ACC112 (cell line): ENCODE measurements at regions not wholly inside any gene's neighbourhood (a gene's known extent, or its start where the extent isn't known, plus 50 kb on each side); places are given as distances from the start of the nearest gene placed in this dataset.
A peak's percentile ranks its signal among the peaks of the same experiment; 100 is the strongest.

ENCODE experiments used
- H2AFZ ChIP-seq: fragments of 200-600 bp; sonication (generic); one replicate; pipeline ENCODE4 v1.6.0; 2017; ENCODE audit warnings: antibody characterized with exemption, low read length; ENCODE audit not compliant: unreplicated experiment
- H3K27ac ChIP-seq: fragments of 200-600 bp; sonication (generic); 2 replicates; pipeline ENCODE4 v1.5.1; 2014; ENCODE audit warnings: low read depth, mild to moderate bottlenecking, antibody characterized with exemption, low read length, moderate library complexity
- H3K27me3 ChIP-seq: fragments of 200-600 bp; sonication (generic); 2 replicates; pipeline ENCODE4 v1.6.1; 2014; ENCODE audit warnings: mild to moderate bottlenecking, antibody characterized with exemption, low read length, moderate library complexity, mixed read lengths; ENCODE audit not compliant: insufficient read depth
- H3K36me3 ChIP-seq: fragments of 200-600 bp; sonication (generic); 2 replicates; pipeline ENCODE4 v1.6.1; 2016; ENCODE audit warnings: mild to moderate bottlenecking, antibody characterized with exemption, low read length, moderate library complexity, mixed read lengths; ENCODE audit not compliant: insufficient read depth
- H3K4me1 ChIP-seq: fragments of 200-600 bp; sonication (generic); one replicate; pipeline ENCODE4 v1.6.1; 2016; ENCODE audit warnings: low read length, mixed read lengths; ENCODE audit not compliant: insufficient read depth, unreplicated experiment, control insufficient read depth
- H3K4me3 ChIP-seq: fragments of 200-600 bp; sonication (generic); 2 replicates; pipeline ENCODE4 v1.5.1; 2014; ENCODE audit warnings: mild to moderate bottlenecking, low read depth, low read length
- H3K79me2 ChIP-seq: fragments of 200-600 bp; sonication (generic); one replicate; pipeline ENCODE4 v1.6.0; 2016; ENCODE audit warnings: low read length; ENCODE audit not compliant: control insufficient read depth, unreplicated experiment, insufficient read depth

- H3K36me3 ChIP-seq: no peaks in the 10 kb centered on the region
- H3K4me3 ChIP-seq: no peak overlapping the region
- H2AFZ ChIP-seq: no peak overlapping the region
- H3K4me1 ChIP-seq: peaks cover 6% of the 10 kb centered on the region
- no peaks in the 10 kb centered on the region; the same call in 1 of the 2 replicates for H3K27me3 ChIP-seq
- H3K27ac ChIP-seq: no peak overlapping the region
- H3K79me2 ChIP-seq: no peaks in the 10 kb centered on the region
These were observed 116.5 kb upstream of the ADAMTS18 start for GRCh38 chr16:77551357-77551756.

GRCh38 chr16:77553130-77553529 is 118.3 kb upstream of the ADAMTS18 start:
- no peak overlapping the region for H3K27ac ChIP-seq
- peaks cover 6% of the 10 kb centered on the region for H3K4me1 ChIP-seq
- no peak overlapping the region for H2AFZ ChIP-seq
- H3K36me3 ChIP-seq: no peaks in the 10 kb centered on the region
- no peaks in the 10 kb centered on the region; the same call in 1 of the 2 replicates for H3K27me3 ChIP-seq
- no peak overlapping the region for H3K4me3 ChIP-seq
- H3K79me2 ChIP-seq: no peaks in the 10 kb centered on the region

GRCh38 chr16:77555126-77555525 is 120.3 kb upstream of the ADAMTS18 start:
- Histone ChIP-seq H3K79me2 (no peaks in the 10 kb centered on the region), H2AFZ (no peak overlapping the region), H3K36me3 (no peaks in the 10 kb centered on the region), H3K4me1 (no peaks in the 10 kb centered on the region), H3K27ac (no peak overlapping the region), H3K27me3 (no peaks in the 10 kb centered on the region; the same call in 1 of the 2 replicates), H3K4me3 (no peak overlapping the region)

- H2AFZ ChIP-seq: no peak overlapping the region
- no peak overlapping the region for H3K27ac ChIP-seq
- H3K4me1 ChIP-seq: no peaks in the 10 kb centered on the region
- H3K79me2 ChIP-seq: no peaks in the 10 kb centered on the region
- H3K4me3 ChIP-seq: no peak overlapping the region
- H3K27me3 ChIP-seq: no peaks in the 10 kb centered on the region; the same call in 1 of the 2 replicates
- H3K36me3 ChIP-seq: no peaks in the 10 kb centered on the region
These were observed 121.0 kb upstream of the ADAMTS18 start for GRCh38 chr16:77555791-77556190.

GRCh38 chr16:77556201-77556873 is 121.5 kb upstream of the ADAMTS18 start:
- no peaks in the 10 kb centered on the region for H3K4me1 ChIP-seq
- H3K36me3 ChIP-seq: no peaks in the 10 kb centered on the region
- H3K4me3 ChIP-seq: no peak overlapping the region
- no peaks in the 10 kb centered on the region for H3K79me2 ChIP-seq
- H3K27ac ChIP-seq: no peak overlapping the region
- H3K27me3 ChIP-seq: no peaks in the 10 kb centered on the region; the same call in 1 of the 2 replicates
- no peak overlapping the region for H2AFZ ChIP-seq

GRCh38 chr16:77557385-77557784 is 122.6 kb upstream of the ADAMTS18 start:
- H2AFZ ChIP-seq: no peak overlapping the region
- no peaks in the 10 kb centered on the region for H3K36me3 ChIP-seq
- H3K27me3 ChIP-seq: no peaks in the 10 kb centered on the region; the same call in 1 of the 2 replicates
- H3K27ac ChIP-seq: no peak overlapping the region
- no peaks in the 10 kb centered on the region for H3K79me2 ChIP-seq
- no peak overlapping the region for H3K4me3 ChIP-seq
- no peaks in the 10 kb centered on the region for H3K4me1 ChIP-seq

- Histone ChIP-seq H3K36me3 (no peaks in the 10 kb centered on the region), H3K27ac (no peak overlapping the region), H3K27me3 (no peaks in the 10 kb centered on the region)
These were observed 124.0 kb upstream of the ADAMTS18 start for GRCh38 chr16:77558786-77559185.

GRCh38 chr16:77562497-77562896 is 127.7 kb upstream of the ADAMTS18 start:
- Histone ChIP-seq H3K4me1 (no peaks in the 10 kb centered on the region), H3K79me2 (no peaks in the 10 kb centered on the region), H3K36me3 (no peaks in the 10 kb centered on the region), H3K4me3 (no peak overlapping the region), H2AFZ (no peak overlapping the region), H3K27ac (no peak overlapping the region), H3K27me3 (no peaks in the 10 kb centered on the region)

More at GRCh38 chr16:77558786-77559185, 124.0 kb upstream of the ADAMTS18 start:
- Histone ChIP-seq H2AFZ (no peak overlapping the region), H3K4me1 (no peaks in the 10 kb centered on the region), H3K79me2 (no peaks in the 10 kb centered on the region), H3K4me3 (no peak overlapping the region)

GRCh38 chr16:77564791-77565390 is 130.1 kb upstream of the ADAMTS18 start:
- Histone ChIP-seq H3K4me3 (no peak overlapping the region), H3K36me3 (no peaks in the 10 kb centered on the region), H3K27ac (no peak overlapping the region; the same call in 1 of the 2 replicates)

GRCh38 chr16:77569406-77569805 is 134.6 kb upstream of the ADAMTS18 start:
- H3K27ac ChIP-seq: no peak overlapping the region
- no peaks in the 10 kb centered on the region for H3K36me3 ChIP-seq
- H3K27me3 ChIP-seq: peaks cover 10% of the 10 kb centered on the region
- H3K79me2 ChIP-seq: no peaks in the 10 kb centered on the region
- no peak overlapping the region for H2AFZ ChIP-seq
- H3K4me3 ChIP-seq: no peak overlapping the region
- no peaks in the 10 kb centered on the region for H3K4me1 ChIP-seq

More at GRCh38 chr16:77564791-77565390, 130.1 kb upstream of the ADAMTS18 start:
- Histone ChIP-seq H3K27me3 (no peaks in the 10 kb centered on the region), H3K79me2 (no peaks in the 10 kb centered on the region), H2AFZ (peak overlapping the region; percentile 20), H3K4me1 (no peaks in the 10 kb centered on the region)

GRCh38 chr16:77570574-77570973 is 135.7 kb upstream of the ADAMTS18 start:
- Histone ChIP-seq H3K27ac (no peak overlapping the region), H3K4me1 (no peaks in the 10 kb centered on the region), H3K27me3 (peaks cover 10% of the 10 kb centered on the region), H3K4me3 (no peak overlapping the region), H2AFZ (no peak overlapping the region), H3K79me2 (no peaks in the 10 kb centered on the region), H3K36me3 (no peaks in the 10 kb centered on the region)
